Panc1 (cell line): ENCODE measurements at regions not wholly inside any gene's neighbourhood (a gene's known extent, or its start where the extent isn't known, plus 50 kb on each side); places are given as distances from the start of the nearest gene placed in this dataset.

ENCODE experiments used
- CTCF ChIP-seq: fragments of 450-650 bp; IDR thresholded peaks from 2 replicates; pipeline ENCODE4 v1.5.1; 2017; ENCODE audit warnings: mild to moderate bottlenecking
- REST ChIP-seq, 2 experiments: IDR thresholded peaks; 2 replicates each; pipeline ENCODE4 v1.6.1; 2011 to 2012; ENCODE audit warnings: low read depth in 2 of 2, control low read depth in 1 of 2, low read length in 1 of 2, mild to moderate bottlenecking in 1 of 2, moderate library complexity in 1 of 2; ENCODE audit not compliant: insufficient read depth in 1 of 2
- SIN3A ChIP-seq: IDR thresholded peaks from 2 replicates; pipeline ENCODE4 v1.6.1; 2012; ENCODE audit warnings: low read depth, mild to moderate bottlenecking, low read length, moderate library complexity, borderline replicate concordance; ENCODE audit not compliant: insufficient read depth

GRCh38 chr12:71306808-71307207 is 132.8 kb upstream of the LGR5 start:
- TF ChIP-seq REST (IDR thresholded peaks at IDR 0.05; ENCODE audit: insufficient read depth in 1 of 2, low read depth in 2 of 2, low read length in 1 of 2) (no peak), CTCF (no peak), SIN3A (no peak)
